ENCODE measurements at regions not wholly inside any gene's neighbourhood (a gene's known extent, or its start where the extent isn't known, plus 50 kb on each side); places are given as distances from the start of the nearest gene placed in this dataset.

- no peaks in the 10 kb centered on the region for H3K36me3 ChIP-seq
- DNase-seq = no peak
- peaks cover 19 to 36% (median 32%) of the 10 kb centered on the region in 4 donors for H3K4me1 ChIP-seq
- no peaks in the 10 kb centered on the region for H3K27me3 ChIP-seq
- no peaks in the 10 kb centered on the region for H3K9me3 ChIP-seq
- TF ChIP-seq CTCF (IDR thresholded peaks at IDR 0.05) (no peak), POLR2A (IDR thresholded peaks at IDR 0.05) (no peak), POLR2AphosphoS5 (IDR thresholded peaks at IDR 0.05) (no peak), EP300 (IDR thresholded peaks at IDR 0.05) (no peak)
- WGBS, 5 donors = 87 to 95% (median 89%) methylated on average over 4 of the region's 4 CpGs
- no peak overlapping the region for H3K4me3 ChIP-seq
- H3K27ac ChIP-seq = no peak overlapping the region
- intact Hi-C loops (cut with DNase I; ENCODE audit: low total_unique reads) = no loop called here
Measured at GRCh38 chr6:43992126-43992663, 135.1 kb downstream of the MRPL14 start.

GRCh38 chr6:43990627-43991619, 136.3 kb downstream of the MRPL14 start:
- Histone ChIP-seq H3K9me3 (no peaks in the 10 kb centered on the region), H3K4me3 (no peak overlapping the region), H3K27ac (peak overlapping the region in 3 of 5 donors; percentile 9 to 56 (median 14)), H3K27me3 (no peaks in the 10 kb centered on the region), H3K36me3 (no peaks in the 10 kb centered on the region), H3K4me1 (peaks cover 19 to 36% (median 31%) of the 10 kb centered on the region in 4 donors)
- TF ChIP-seq EP300 (IDR thresholded peaks at IDR 0.05) (no peak), POLR2AphosphoS5 (IDR thresholded peaks at IDR 0.05) (no peak), CTCF (IDR thresholded peaks at IDR 0.05) (no peak), POLR2A (IDR thresholded peaks at IDR 0.05) (no peak)
- peak in 1 of 2 donors; percentile 90 for DNase-seq
- intact Hi-C loops (cut with DNase I; ENCODE audit: low total_unique reads) = no loop called here
- 46 to 56% (median 50%) methylated on average over 17 to 18 of the region's 18 CpGs for WGBS, 5 donors

- TF ChIP-seq POLR2A (IDR thresholded peaks at IDR 0.05) (no peak), POLR2AphosphoS5 (IDR thresholded peaks at IDR 0.05) (no peak), CTCF (IDR thresholded peaks at IDR 0.05) (no peak), EP300 (IDR thresholded peaks at IDR 0.05) (no peak)
- Histone ChIP-seq H3K9me3 (no peaks in the 10 kb centered on the region), H3K36me3 (no peaks in the 10 kb centered on the region), H3K4me3 (no peak overlapping the region), H3K4me1 (peaks cover 19 to 36% (median 31%) of the 10 kb centered on the region in 4 donors), H3K27ac (peak overlapping the region in 3 of 5 donors; percentile 9 to 56 (median 14)), H3K27me3 (no peaks in the 10 kb centered on the region)
- DNase-seq = peak in 1 of 2 donors; percentile 66
- intact Hi-C loops (cut with DNase I; ENCODE audit: low total_unique reads) = no loop called here
- WGBS, 5 donors = 46 to 67% (median 64%) methylated on average over 9 of the region's 9 CpGs
Measured at GRCh38 chr6:43990275-43990626, 137.0 kb downstream of the MRPL14 start.

GRCh38 chr6:43989581-43990146, 137.6 kb downstream of the MRPL14 start:
- TF ChIP-seq POLR2A (IDR thresholded peaks at IDR 0.05) (no peak), POLR2AphosphoS5 (IDR thresholded peaks at IDR 0.05) (no peak), EP300 (IDR thresholded peaks at IDR 0.05) (no peak), CTCF (IDR thresholded peaks at IDR 0.05) (no peak)
- Histone ChIP-seq H3K27ac (peak overlapping the region in 1 of 5 donors; percentile 56), H3K36me3 (no peaks in the 10 kb centered on the region), H3K9me3 (no peaks in the 10 kb centered on the region), H3K4me3 (no peak overlapping the region), H3K27me3 (no peaks in the 10 kb centered on the region), H3K4me1 (peaks cover 19 to 36% (median 31%) of the 10 kb centered on the region in 4 donors)
- 84 to 89% (median 85%) methylated on average over 8 to 10 of the region's 10 CpGs for WGBS, 5 donors
- intact Hi-C loops (cut with DNase I; ENCODE audit: low total_unique reads) = no loop called here
- DNase-seq = no peak
